Stimulated activated naive CD8-positive, alpha-beta T cell treated with anti-CD3 and anti-CD28 coated beads, Interleukin-15, Interleukin-2, amounts not matched to agents 100 ng/mL and 50 ng/mL, for 24 hours (primary cell): ENCODE measurements at regions not wholly inside any gene's neighbourhood (a gene's known extent, or its start where the extent isn't known, plus 50 kb on each side); places are given as distances from the start of the nearest gene placed in this dataset.

Source experiments
- H3K27ac Mint-ChIP-seq: one replicate; pipeline ENCODE4 v1.8.0; 2021; ENCODE audit warnings: mild to moderate bottlenecking, mixed read lengths
- H3K27me3 Mint-ChIP-seq: one replicate; pipeline ENCODE4 v1.8.0; 2021; ENCODE audit warnings: mixed read lengths
- H3K36me3 Mint-ChIP-seq: one replicate; pipeline ENCODE4 v1.8.0; 2021; ENCODE audit warnings: low read depth, mixed read lengths
- H3K4me1 Mint-ChIP-seq: one replicate; pipeline ENCODE4 v1.8.0; 2021; ENCODE audit warnings: low read depth, mixed read lengths
- H3K4me3 Mint-ChIP-seq: one replicate; pipeline ENCODE4 v1.8.0; 2021; ENCODE audit warnings: mild to moderate bottlenecking, mixed read lengths
- H3K9me3 Mint-ChIP-seq: one replicate; pipeline ENCODE4 v1.8.0; 2021; ENCODE audit warnings: mixed read lengths

GRCh38 chr12:47396902-47397663 is 308.7 kb downstream of the RPAP3 start:
- H3K4me3 Mint-ChIP-seq = peak overlapping the region; percentile 44
- peak overlapping the region; percentile 97 for H3K27ac Mint-ChIP-seq
- H3K9me3 Mint-ChIP-seq = peaks cover 13% of the 10 kb centered on the region
- H3K27me3 Mint-ChIP-seq = no peaks in the 10 kb centered on the region
- peaks cover 48% of the 10 kb centered on the region for H3K36me3 Mint-ChIP-seq
- H3K4me1 Mint-ChIP-seq = peaks cover 99% of the 10 kb centered on the region

GRCh38 chr12:47394070-47394469 is 311.8 kb downstream of the RPAP3 start:
- H3K4me1 Mint-ChIP-seq = peaks cover 99% of the 10 kb centered on the region

GRCh38 chr12:47393403-47393790 is 312.4 kb downstream of the RPAP3 start:
- peaks cover 32% of the 10 kb centered on the region for H3K36me3 Mint-ChIP-seq
- no peaks in the 10 kb centered on the region for H3K27me3 Mint-ChIP-seq
- peak overlapping the region; percentile 100 for H3K27ac Mint-ChIP-seq

More at GRCh38 chr12:47394070-47394469, 311.8 kb downstream of the RPAP3 start:
- H3K9me3 Mint-ChIP-seq = no peaks in the 10 kb centered on the region
- peak overlapping the region; percentile 77 for H3K4me3 Mint-ChIP-seq
- peak overlapping the region; percentile 100 for H3K27ac Mint-ChIP-seq
- peaks cover 29% of the 10 kb centered on the region for H3K36me3 Mint-ChIP-seq
- H3K27me3 Mint-ChIP-seq = no peaks in the 10 kb centered on the region

GRCh38 chr12:47391566-47391965 is 311.8 kb upstream of the AMIGO2 start:
- H3K4me1 Mint-ChIP-seq = peaks cover 91% of the 10 kb centered on the region
- H3K27me3 Mint-ChIP-seq = no peaks in the 10 kb centered on the region
- H3K36me3 Mint-ChIP-seq = peaks cover 35% of the 10 kb centered on the region
- H3K4me3 Mint-ChIP-seq = peak overlapping the region; percentile 79
- peak overlapping the region; percentile 100 for H3K27ac Mint-ChIP-seq
- H3K9me3 Mint-ChIP-seq = no peaks in the 10 kb centered on the region

More at GRCh38 chr12:47393403-47393790, 312.4 kb downstream of the RPAP3 start:
- Mint-ChIP-seq H3K4me3 (peak overlapping the region; percentile 77), H3K9me3 (no peaks in the 10 kb centered on the region), H3K4me1 (peaks cover 99% of the 10 kb centered on the region)

GRCh38 chr12:47388712-47389111 is 309.0 kb upstream of the AMIGO2 start:
- H3K36me3 Mint-ChIP-seq = peaks cover 45% of the 10 kb centered on the region
- peaks cover 85% of the 10 kb centered on the region for H3K4me1 Mint-ChIP-seq
- H3K27ac Mint-ChIP-seq = peak overlapping the region; percentile 100
- no peaks in the 10 kb centered on the region for H3K27me3 Mint-ChIP-seq
- H3K9me3 Mint-ChIP-seq = no peaks in the 10 kb centered on the region
- H3K4me3 Mint-ChIP-seq = peak overlapping the region; percentile 9

GRCh38 chr12:47387994-47388393 is 308.2 kb upstream of the AMIGO2 start:
- no peaks in the 10 kb centered on the region for H3K27me3 Mint-ChIP-seq
- H3K4me3 Mint-ChIP-seq = peak overlapping the region; percentile 11
- H3K4me1 Mint-ChIP-seq = peaks cover 85% of the 10 kb centered on the region
- peaks cover 45% of the 10 kb centered on the region for H3K36me3 Mint-ChIP-seq
- H3K9me3 Mint-ChIP-seq = no peaks in the 10 kb centered on the region
- H3K27ac Mint-ChIP-seq = peak overlapping the region; percentile 100

GRCh38 chr12:47385653-47386052 is 305.9 kb upstream of the AMIGO2 start:
- peaks cover 82% of the 10 kb centered on the region for H3K4me1 Mint-ChIP-seq

GRCh38 chr12:47383942-47384341 is 304.2 kb upstream of the AMIGO2 start:
- H3K27ac Mint-ChIP-seq = peak overlapping the region; percentile 78

More at GRCh38 chr12:47385653-47386052, 305.9 kb upstream of the AMIGO2 start:
- Mint-ChIP-seq H3K36me3 (peaks cover 39% of the 10 kb centered on the region), H3K27me3 (no peaks in the 10 kb centered on the region), H3K4me3 (no peak overlapping the region), H3K27ac (peak overlapping the region; percentile 78), H3K9me3 (no peaks in the 10 kb centered on the region)

GRCh38 chr12:47382305-47382704 is 302.5 kb upstream of the AMIGO2 start:
- Mint-ChIP-seq H3K4me1 (peaks cover 81% of the 10 kb centered on the region), H3K4me3 (no peak overlapping the region), H3K9me3 (peaks cover 12% of the 10 kb centered on the region), H3K27me3 (no peaks in the 10 kb centered on the region), H3K36me3 (peaks cover 25% of the 10 kb centered on the region), H3K27ac (peak overlapping the region; percentile 81)

More at GRCh38 chr12:47383942-47384341, 304.2 kb upstream of the AMIGO2 start:
- H3K9me3 Mint-ChIP-seq = peaks cover 10% of the 10 kb centered on the region
- peaks cover 80% of the 10 kb centered on the region for H3K4me1 Mint-ChIP-seq
- peak overlapping the region; percentile 0 for H3K4me3 Mint-ChIP-seq
- no peaks in the 10 kb centered on the region for H3K27me3 Mint-ChIP-seq
- H3K36me3 Mint-ChIP-seq = peaks cover 40% of the 10 kb centered on the region

- H3K4me1 Mint-ChIP-seq = peaks cover 66% of the 10 kb centered on the region
- peaks cover 28% of the 10 kb centered on the region for H3K9me3 Mint-ChIP-seq
- H3K27me3 Mint-ChIP-seq = no peaks in the 10 kb centered on the region
- H3K4me3 Mint-ChIP-seq = no peak overlapping the region
- H3K36me3 Mint-ChIP-seq = peaks cover 27% of the 10 kb centered on the region
- H3K27ac Mint-ChIP-seq = peak overlapping the region; percentile 36
Observed at GRCh38 chr12:47378907-47379306, 299.1 kb upstream of the AMIGO2 start.

GRCh38 chr12:47378222-47378582 is 298.4 kb upstream of the AMIGO2 start:
- no peak overlapping the region for H3K27ac Mint-ChIP-seq
- H3K4me3 Mint-ChIP-seq = no peak overlapping the region
- peaks cover 31% of the 10 kb centered on the region for H3K9me3 Mint-ChIP-seq
- peaks cover 26% of the 10 kb centered on the region for H3K36me3 Mint-ChIP-seq
- H3K4me1 Mint-ChIP-seq = peaks cover 59% of the 10 kb centered on the region
- no peaks in the 10 kb centered on the region for H3K27me3 Mint-ChIP-seq

- Mint-ChIP-seq H3K27ac (no peak overlapping the region), H3K4me3 (no peak overlapping the region), H3K4me1 (peaks cover 59% of the 10 kb centered on the region), H3K36me3 (peaks cover 31% of the 10 kb centered on the region), H3K9me3 (peaks cover 31% of the 10 kb centered on the region), H3K27me3 (no peaks in the 10 kb centered on the region)
Observed at GRCh38 chr12:47377414-47378221, 297.9 kb upstream of the AMIGO2 start.

GRCh38 chr12:47376927-47377326 is 297.2 kb upstream of the AMIGO2 start:
- H3K4me3 Mint-ChIP-seq = no peak overlapping the region
- no peaks in the 10 kb centered on the region for H3K27me3 Mint-ChIP-seq
- no peak overlapping the region for H3K27ac Mint-ChIP-seq
- peaks cover 38% of the 10 kb centered on the region for H3K36me3 Mint-ChIP-seq
- peaks cover 31% of the 10 kb centered on the region for H3K9me3 Mint-ChIP-seq
- peaks cover 58% of the 10 kb centered on the region for H3K4me1 Mint-ChIP-seq

- Mint-ChIP-seq H3K27ac (peak overlapping the region; percentile 39), H3K9me3 (peaks cover 23% of the 10 kb centered on the region), H3K27me3 (no peaks in the 10 kb centered on the region), H3K4me1 (peaks cover 46% of the 10 kb centered on the region), H3K36me3 (peaks cover 33% of the 10 kb centered on the region), H3K4me3 (no peak overlapping the region)
Observed at GRCh38 chr12:47373554-47374150, 293.9 kb upstream of the AMIGO2 start.

GRCh38 chr12:47370421-47370820 is 290.7 kb upstream of the AMIGO2 start:
- H3K27ac Mint-ChIP-seq = no peak overlapping the region
- peaks cover 22% of the 10 kb centered on the region for H3K9me3 Mint-ChIP-seq
- peaks cover 27% of the 10 kb centered on the region for H3K4me1 Mint-ChIP-seq
- H3K36me3 Mint-ChIP-seq = peaks cover 36% of the 10 kb centered on the region
- H3K27me3 Mint-ChIP-seq = no peaks in the 10 kb centered on the region
- H3K4me3 Mint-ChIP-seq = no peak overlapping the region
